Astrocyte (in vitro differentiated cells and primary cell): ENCODE measurements at regions not wholly inside any gene's neighbourhood (a gene's known extent, or its start where the extent isn't known, plus 50 kb on each side); places are given as distances from the start of the nearest gene placed in this dataset.

Experiments
- EZH2 ChIP-seq: IDR thresholded peaks from 2 replicates; pipeline ENCODE4 v1.6.1; 2012; ENCODE audit warnings: mild to moderate bottlenecking, low read length, inconsistent platforms; ENCODE audit not compliant: insufficient read depth
- TF ChIP-seq, protein P1 (sequence below): IDR thresholded peaks from 2 replicates; pipeline ENCODE4 v1.5.1; 2011; ENCODE audit warnings: low read depth, mild to moderate bottlenecking, inconsistent platforms, low read length, moderate library complexity; ENCODE audit not compliant: insufficient read depth

DNA sequence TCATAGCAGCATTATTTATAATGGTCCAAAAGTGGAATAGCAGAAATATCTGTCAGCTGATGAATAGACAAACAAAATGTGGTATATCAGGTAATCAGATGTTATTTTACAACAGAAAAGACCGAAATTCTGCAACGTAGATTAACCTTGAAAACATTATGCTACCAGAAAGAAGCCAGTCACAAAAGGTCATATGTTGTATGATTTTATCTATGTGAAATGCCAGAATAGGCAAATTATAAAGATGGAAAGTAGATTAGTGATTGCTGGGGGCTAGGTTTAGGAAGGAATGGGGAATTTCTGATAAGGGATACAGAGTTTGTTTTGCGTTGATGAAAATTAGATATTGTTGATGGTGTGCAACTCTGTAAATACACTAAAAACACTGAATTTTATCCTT, 165.0 kb upstream of the STMND1 start:
- TF ChIP-seq, protein P1, sequence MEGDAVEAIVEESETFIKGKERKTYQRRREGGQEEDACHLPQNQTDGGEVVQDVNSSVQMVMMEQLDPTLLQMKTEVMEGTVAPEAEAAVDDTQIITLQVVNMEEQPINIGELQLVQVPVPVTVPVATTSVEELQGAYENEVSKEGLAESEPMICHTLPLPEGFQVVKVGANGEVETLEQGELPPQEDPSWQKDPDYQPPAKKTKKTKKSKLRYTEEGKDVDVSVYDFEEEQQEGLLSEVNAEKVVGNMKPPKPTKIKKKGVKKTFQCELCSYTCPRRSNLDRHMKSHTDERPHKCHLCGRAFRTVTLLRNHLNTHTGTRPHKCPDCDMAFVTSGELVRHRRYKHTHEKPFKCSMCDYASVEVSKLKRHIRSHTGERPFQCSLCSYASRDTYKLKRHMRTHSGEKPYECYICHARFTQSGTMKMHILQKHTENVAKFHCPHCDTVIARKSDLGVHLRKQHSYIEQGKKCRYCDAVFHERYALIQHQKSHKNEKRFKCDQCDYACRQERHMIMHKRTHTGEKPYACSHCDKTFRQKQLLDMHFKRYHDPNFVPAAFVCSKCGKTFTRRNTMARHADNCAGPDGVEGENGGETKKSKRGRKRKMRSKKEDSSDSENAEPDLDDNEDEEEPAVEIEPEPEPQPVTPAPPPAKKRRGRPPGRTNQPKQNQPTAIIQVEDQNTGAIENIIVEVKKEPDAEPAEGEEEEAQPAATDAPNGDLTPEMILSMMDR, result no peak
- TF ChIP-seq EZH2, result no peak
